RWPE1 (cell line): ENCODE measurements at regions not wholly inside any gene's neighbourhood (a gene's known extent, or its start where the extent isn't known, plus 50 kb on each side); places are given as distances from the start of the nearest gene placed in this dataset.

Experiments used
- CTCF ChIA-PET: fragments of 350-600 bp; sonication (Branson Sonifier 250); formaldehyde crosslinking; extraction: SDS; loops from one replicate; lab custom pipeline; 2021; lab: Yijun Ruan, JAX
- POLR2A ChIA-PET: fragments of 400-600 bp; formaldehyde crosslinking; extraction: SDS; loops from one replicate; lab custom pipeline; 2020; ENCODE audit warnings: antibody characterized with exemption; ENCODE audit not compliant: low non-redundant PET; lab: Yijun Ruan, JAX
- DNase-seq: peaks from one replicate; pipeline ENCODE4 v3.0.0; 2012; ENCODE audit warnings: low spot score
- H3K27ac ChIP-seq: fragments of 450-650 bp; 2 replicates; pipeline ENCODE4 v1.5.1; 2017
- TF ChIP-seq, protein P1 (sequence below): fragments of 450-650 bp; conservative IDR thresholded peaks from 2 replicates; pipeline ENCODE4 v1.5.1; 2017; ENCODE audit warnings: low read depth, mild to moderate bottlenecking

DNA sequence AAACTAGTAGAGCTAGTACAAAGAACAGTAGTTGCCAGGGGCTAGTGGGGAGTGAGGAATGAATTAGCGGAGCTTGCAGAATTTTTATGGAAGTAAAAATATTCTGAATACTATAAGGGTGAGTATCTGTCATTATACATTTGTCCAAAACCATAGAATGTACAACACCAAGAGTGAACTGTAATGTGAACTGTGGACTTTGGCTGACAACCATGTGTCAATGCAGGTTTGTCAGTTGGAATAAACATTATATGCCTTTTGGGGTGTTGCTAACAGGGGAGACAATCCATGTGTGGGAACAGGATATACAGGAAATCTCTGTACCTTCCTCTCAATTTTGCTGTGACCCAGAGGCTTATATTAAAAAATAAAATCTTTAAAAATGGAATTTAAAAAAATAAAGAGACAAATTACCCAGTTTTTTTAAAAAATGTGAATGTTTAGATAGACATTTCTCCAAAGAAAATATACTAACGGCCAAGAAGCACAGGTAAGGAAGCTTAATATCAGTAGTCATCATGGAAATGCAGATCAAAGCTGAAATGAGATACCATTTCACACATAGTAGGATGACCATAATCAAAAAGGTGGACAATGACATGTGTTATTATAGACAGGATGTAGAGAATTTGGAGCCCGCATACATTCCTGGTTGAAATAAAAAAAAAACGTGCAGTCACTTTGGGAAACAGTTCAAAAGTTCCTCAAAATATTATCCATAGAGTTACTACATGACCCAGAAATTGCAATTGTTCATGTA lies 899.8 kb downstream of the RAB28 start:
- CTCF ChIA-PET = no interaction called here
- H3K27ac ChIP-seq = no peak overlapping the region
- TF ChIP-seq, protein P1, sequence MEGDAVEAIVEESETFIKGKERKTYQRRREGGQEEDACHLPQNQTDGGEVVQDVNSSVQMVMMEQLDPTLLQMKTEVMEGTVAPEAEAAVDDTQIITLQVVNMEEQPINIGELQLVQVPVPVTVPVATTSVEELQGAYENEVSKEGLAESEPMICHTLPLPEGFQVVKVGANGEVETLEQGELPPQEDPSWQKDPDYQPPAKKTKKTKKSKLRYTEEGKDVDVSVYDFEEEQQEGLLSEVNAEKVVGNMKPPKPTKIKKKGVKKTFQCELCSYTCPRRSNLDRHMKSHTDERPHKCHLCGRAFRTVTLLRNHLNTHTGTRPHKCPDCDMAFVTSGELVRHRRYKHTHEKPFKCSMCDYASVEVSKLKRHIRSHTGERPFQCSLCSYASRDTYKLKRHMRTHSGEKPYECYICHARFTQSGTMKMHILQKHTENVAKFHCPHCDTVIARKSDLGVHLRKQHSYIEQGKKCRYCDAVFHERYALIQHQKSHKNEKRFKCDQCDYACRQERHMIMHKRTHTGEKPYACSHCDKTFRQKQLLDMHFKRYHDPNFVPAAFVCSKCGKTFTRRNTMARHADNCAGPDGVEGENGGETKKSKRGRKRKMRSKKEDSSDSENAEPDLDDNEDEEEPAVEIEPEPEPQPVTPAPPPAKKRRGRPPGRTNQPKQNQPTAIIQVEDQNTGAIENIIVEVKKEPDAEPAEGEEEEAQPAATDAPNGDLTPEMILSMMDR = no peak
- no peak for DNase-seq
- POLR2A ChIA-PET = no interaction called here

GRCh38 chr4:12583275-12583674 lies 900.9 kb downstream of the RAB28 start:
- POLR2A ChIA-PET = no interaction called here
- DNase-seq = no peak
- TF ChIP-seq, protein P1 = no peak
- H3K27ac ChIP-seq = no peak overlapping the region
- CTCF ChIA-PET = no interaction called here

GRCh38 chr4:12580787-12581186 lies 903.4 kb downstream of the RAB28 start:
- no peak for DNase-seq
- CTCF ChIA-PET = no interaction called here
- H3K27ac ChIP-seq = no peak overlapping the region
- POLR2A ChIA-PET = no interaction called here
- TF ChIP-seq, protein P1 = no peak

GRCh38 chr4:12579172-12579571 lies 905.0 kb downstream of the RAB28 start:
- no peak overlapping the region for H3K27ac ChIP-seq
- ChIA-PET POLR2A (no interaction called here), CTCF (interaction anchor here (0.6 kb wide), 1 partner anchor 53 kb away, joined by 3 read pairs; no protein-coding TSS in a partner anchor)
- TF ChIP-seq, protein P1 = no peak
- DNase-seq = no peak

- TF ChIP-seq, protein P1 = no peak
- ChIA-PET POLR2A (no interaction called here), CTCF (no interaction called here)
- no peak overlapping the region for H3K27ac ChIP-seq
- no peak for DNase-seq
Measured at GRCh38 chr4:12576409-12576808, 907.7 kb downstream of the RAB28 start.

DNA sequence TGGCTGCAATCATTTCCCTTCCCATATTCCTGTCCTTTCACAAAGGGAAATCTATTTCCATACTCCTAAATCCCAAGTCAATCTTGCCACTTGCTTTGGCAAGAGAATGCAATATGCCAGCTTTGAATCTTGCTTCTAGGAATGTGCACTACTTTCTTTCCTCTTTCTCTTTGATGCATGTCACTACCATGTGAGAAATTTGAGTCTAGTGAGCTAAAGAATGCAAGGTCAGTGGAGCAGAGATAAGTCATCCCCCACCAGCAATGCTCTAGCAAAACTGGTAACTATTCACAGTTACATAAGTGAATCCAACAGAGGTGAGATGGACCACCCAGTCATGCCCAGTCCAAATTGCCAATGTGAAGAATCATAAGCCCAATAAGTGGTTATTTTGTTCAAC lies 910.4 kb downstream of the RAB28 start:
- no peak for DNase-seq
- H3K27ac ChIP-seq = no peak overlapping the region
- TF ChIP-seq, protein P1 = no peak
- ChIA-PET POLR2A (no interaction called here), CTCF (no interaction called here)
